ENCODE measurements at regions not wholly inside any gene's neighbourhood (a gene's known extent, or its start where the extent isn't known, plus 50 kb on each side); places are given as distances from the start of the nearest gene placed in this dataset.
"Not testable (repeated sequence)": the region's sequence is repeated elsewhere in the genome, so short reads cannot be mapped to it uniquely, and the experiment has no call there.

GRCh38 chr2:64918220-64918886, 70.8 kb upstream of the SLC1A4 start:
- DNase-seq (ENCODE audit: low read depth), result no peak

- no peak for DNase-seq (ENCODE audit: low read depth)
Observed at GRCh38 chr2:64919261-64919660, 69.9 kb upstream of the SLC1A4 start.

GRCh38 chr2:64922482-64923384, 66.5 kb upstream of the SLC1A4 start:
- DNase-seq (ENCODE audit: low read depth), result no peak

GRCh38 chr2:64923385-64923710, 65.9 kb upstream of the SLC1A4 start:
- no peak for DNase-seq (ENCODE audit: low read depth)

DNA sequence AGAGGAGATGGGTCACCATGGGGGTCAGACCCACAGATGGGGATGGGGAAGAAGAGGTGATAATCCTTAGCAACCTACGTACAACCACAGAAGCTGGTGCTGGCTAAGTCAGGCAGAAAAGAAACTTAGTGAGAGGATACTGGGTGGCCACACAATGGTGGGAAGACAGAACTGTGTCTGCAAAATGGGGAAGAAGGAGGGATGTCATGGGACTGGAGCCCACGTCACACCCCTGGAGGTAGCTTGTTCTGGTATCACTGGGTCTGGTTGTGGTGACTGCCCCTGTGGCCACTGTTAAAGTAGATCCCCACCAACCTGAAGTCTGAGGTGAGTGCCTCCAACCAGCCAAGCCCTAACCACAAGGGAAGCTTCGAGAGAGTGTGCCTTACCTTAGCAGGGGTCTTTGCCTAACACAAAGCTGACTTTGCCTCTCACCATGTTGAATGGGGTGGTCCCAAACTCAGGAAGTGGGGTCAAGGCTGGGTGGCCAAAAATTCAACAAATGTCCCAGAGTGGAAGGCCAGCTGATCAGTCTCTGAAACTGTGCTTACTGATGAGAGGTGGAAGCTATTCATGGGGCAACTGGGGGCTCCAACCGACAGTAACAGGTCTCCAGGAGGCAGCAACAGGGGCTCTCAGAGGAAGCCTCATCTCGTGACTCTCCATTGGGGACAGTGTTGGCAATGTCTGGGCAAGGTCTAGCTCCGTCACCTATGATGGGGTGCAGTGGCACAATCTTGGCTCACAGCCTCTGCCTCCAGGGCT, 64.8 kb upstream of the SLC1A4 start:
- no peak for DNase-seq (ENCODE audit: low read depth)

- DNase-seq (ENCODE audit: low read depth), result not testable (repeated sequence)
Observed at GRCh38 chr2:64925930-64926722, 63.1 kb upstream of the SLC1A4 start.

GRCh38 chr2:64928813-64929212, 60.4 kb upstream of the SLC1A4 start:
- DNase-seq (ENCODE audit: low read depth), result no peak

DNA sequence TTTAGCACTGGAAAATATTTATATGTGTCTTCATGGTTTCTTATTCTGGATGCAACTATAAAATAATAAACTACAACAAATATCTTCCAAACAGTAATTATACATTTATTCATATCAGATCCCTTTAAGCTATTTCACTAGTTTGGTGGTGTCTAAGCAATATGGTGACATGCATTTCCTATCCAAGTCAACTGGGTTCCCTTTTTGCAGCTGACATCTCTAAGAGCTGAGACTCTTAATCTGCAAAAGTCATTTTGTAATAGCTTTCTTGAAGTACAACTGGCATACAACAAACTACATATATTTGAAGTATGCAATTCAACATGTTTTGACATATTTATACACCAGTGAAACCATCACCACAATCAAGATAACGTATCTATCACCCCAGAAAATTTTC, 59.9 kb upstream of the SLC1A4 start:
- no peak for DNase-seq (ENCODE audit: low read depth)

DNA sequence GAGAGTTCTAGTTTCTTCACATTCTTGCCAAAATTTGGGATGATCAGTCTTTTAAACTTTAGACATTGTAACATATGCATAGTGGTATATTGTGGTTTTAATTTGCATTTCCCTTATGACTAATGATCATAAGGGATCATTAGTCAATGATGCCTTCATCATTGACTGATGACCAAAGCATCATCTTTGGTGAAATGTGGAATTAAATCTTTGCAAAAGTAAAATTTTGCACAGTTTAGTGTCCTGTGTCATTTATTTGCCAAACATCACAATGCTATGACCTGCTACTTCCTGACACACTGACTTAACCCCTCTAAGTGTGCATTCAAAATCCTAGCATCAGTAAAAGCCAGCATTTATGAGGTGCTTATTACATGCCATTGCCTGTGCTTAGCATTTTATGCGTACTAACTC, 58.9 kb upstream of the SLC1A4 start:
- DNase-seq (ENCODE audit: low read depth), result no peak

DNA sequence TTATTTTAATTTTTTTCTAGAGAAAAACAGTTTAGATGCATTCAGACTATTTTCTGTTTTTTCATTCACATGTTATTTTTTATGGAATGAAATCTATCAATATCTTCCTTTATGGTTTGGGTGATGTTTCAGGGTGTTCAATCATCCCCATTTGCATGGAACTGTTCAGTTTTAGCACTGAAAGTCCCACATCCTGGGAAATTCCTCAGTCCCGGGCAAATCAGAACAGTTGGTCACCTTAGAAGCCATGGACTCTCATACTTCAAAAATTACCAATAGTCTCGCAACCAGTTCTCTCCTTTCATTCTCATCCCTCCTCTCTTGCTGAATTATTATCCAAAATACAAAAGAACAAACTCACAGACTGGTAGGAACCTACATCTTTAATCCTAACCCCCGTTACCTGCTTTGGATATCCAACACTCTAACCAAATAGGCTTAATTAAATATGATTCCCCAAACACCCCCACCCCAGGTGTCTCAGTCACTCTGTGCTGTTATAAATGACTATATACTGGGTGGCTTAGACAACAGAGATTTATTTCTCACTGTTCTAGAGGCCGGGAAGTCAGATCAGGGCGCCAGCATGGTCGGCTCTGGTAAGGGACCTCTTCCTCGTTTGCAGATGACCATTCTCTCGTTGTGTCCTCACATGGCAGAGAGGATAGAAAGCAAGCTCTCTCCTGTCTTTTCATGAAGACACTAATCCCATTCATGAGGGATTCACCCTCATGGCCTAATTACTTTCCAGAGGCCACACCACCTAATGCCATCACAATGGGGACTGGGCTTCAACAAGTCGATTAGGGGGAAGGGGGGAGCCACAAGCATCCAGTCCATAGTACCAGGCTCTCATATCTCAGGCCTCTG, 57.7 kb upstream of the SLC1A4 start:
- DNase-seq (ENCODE audit: low read depth), result no peak

- DNase-seq (ENCODE audit: low read depth), result no peak
Observed at GRCh38 chr2:64932116-64932370, 57.2 kb upstream of the SLC1A4 start.

GRCh38 chr2:64932371-64933216, 56.6 kb upstream of the SLC1A4 start:
- DNase-seq (ENCODE audit: low read depth), result no peak

DNA sequence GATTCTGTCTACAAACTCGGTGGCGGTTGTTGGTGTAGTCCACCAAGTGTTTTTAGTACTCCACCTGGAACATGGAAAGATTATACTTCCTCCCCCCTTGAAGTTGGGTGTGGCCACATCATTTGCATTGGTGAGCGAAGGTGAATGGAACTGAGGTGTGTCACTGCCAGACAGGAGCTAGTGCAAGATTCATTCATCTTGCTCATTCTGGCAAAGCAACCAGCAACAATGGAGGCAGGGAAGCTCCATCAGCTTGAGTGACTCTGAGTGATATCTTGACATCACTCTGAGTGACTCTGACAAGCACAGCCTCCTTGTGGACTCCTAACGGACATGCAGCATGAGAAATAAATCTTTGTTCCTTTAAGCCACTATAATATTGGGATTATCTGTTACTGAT, 54.7 kb upstream of the SLC1A4 start:
- DNase-seq (ENCODE audit: low read depth), result no peak

DNA sequence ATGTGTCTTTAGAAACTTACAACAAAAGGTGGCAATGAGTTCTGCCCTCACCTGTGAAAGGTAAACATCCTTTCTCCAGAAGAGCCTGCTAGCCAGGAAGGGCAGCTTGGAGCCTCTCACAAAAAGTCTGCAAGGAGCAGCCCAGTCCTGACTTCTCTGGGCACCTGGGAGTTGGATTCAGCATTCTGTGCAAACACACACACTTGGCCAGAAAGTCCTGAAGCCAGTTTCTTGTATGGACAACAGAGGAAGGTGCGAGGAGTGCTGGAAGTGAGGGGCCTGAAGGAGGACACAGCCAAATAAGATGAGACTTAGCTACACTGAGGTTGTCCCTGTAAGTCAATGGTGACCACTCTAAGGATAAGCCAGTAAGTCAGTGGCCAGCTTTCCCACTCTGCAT, 52.4 kb upstream of the SLC1A4 start:
- DNase-seq (ENCODE audit: low read depth), result no peak

DNA sequence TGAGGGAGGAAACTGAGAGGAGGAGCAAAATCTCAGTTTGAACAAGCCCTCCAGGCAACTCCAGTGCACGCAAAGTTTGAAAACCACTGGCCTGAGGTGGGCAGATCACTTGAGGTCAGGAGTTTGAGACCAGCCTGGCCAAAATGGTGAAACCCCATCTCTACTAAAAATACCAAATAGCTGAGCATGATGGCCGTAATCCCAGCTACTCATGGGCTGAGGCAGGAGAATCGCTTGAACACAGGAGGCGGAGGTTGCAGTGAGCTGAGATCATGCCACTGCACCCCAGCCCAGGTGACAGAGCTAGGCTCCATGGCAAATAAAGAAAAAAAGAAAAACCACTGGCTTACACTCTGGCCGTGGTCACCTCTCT, 51.9 kb upstream of the SLC1A4 start:
- DNase-seq (ENCODE audit: low read depth), result not testable (repeated sequence)

DNA sequence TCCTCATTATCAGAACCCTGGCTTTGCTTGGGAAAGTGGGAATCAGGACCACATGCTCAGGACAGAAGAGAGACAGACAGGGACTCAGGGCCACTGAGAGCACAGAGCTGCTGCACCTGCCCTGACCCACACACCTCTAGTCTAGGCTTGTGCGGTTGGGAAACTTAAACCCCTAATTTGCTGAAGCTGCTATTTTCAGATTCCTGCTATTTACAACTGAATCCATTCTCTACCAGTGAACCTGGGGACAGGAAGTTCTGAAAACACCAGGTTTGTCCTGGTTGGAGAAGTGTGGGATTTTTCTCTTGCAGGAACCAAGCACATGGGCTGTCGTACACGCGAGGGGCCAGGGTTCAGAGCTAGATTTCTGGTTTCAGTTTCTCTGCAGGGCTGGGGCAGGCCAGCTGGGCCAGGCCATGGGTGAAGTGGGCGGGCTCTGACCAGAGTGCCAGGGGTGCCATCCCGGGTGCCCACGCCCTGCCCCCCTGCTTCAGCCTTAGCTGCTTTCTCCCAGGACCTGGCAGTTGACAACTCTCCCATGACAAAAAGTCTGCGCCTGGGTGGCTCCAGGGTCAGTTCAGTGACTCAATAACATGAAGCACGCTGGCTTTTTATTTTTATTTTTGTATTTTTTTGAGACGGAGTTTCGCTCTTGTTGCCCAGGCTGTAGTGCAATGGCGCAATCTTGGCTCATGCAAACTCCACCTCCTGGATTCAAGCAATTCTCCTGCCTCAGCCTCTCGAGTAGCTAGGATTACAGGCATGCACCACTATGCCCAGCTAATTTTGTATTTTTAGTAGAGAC, 51.3 kb upstream of the SLC1A4 start:
- no peak for DNase-seq (ENCODE audit: low read depth)

DNA sequence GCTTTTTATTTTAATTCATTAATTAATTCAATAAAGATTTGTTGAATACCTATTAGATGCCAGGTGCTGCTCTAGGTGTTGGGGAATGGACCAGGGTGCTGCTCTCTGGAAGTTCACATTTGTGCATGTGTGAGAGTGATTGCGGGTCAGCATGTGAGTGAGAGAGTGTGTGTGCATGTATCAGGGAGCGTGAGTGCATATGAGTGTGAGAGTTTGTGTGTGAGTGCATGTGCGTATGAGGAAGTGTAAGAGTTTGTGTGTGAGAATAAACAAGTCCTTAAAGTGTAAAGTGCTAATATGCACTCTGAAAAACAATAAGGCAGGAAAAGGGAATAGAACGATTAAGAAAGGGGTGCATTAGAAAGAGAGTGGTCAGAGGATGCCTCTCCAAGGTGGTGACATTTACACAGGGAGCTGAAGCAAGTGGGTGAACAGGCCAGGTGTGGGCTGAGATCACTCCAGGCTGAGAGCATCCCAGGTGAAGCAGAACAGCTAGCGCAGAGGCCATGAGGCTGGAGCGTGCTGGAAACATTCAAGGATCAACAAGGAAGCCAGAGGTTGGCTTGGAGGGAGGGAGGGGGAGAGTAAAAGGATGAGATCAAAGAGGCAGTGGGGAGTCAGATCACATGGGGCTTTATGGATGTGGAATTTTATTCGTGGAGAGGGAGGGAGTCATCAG, 50.5 kb upstream of the SLC1A4 start:
- no peak for DNase-seq (ENCODE audit: low read depth)

GRCh38 chr2:64939332-64939917, 49.8 kb upstream of the SLC1A4 start:
- no peak for DNase-seq (ENCODE audit: low read depth)

Data from activated T-helper 9 cell treated with anti-CD3 and anti-CD28 coated beads, Interleukin-2, amount 50 U/mL, for 16 hours (primary cell).